Stimulated activated CD8-positive, alpha-beta memory T cell treated with anti-CD3 and anti-CD28 coated beads, Interleukin-2, amount 100 ng/mL, for 48 hours (primary cell): ENCODE measurements at regions not wholly inside any gene's neighbourhood (a gene's known extent, or its start where the extent isn't known, plus 50 kb on each side); places are given as distances from the start of the nearest gene placed in this dataset.
"Not testable (repeated sequence)": the region's sequence is repeated elsewhere in the genome, so short reads cannot be mapped to it uniquely, and the experiment has no call there.

Experiments used
- DNase-seq, 2 donors: peaks; one replicate each; pipeline ENCODE4 v3.0.0-alpha.2; 2020; ENCODE audit warnings: low read depth in 2 of 2

GRCh38 chr20:33908336-33908735, 85.4 kb upstream of the RALY start:
- no peak for DNase-seq

- DNase-seq, result no peak
Observed at GRCh38 chr20:33908868-33909267, 84.8 kb upstream of the RALY start.

DNA sequence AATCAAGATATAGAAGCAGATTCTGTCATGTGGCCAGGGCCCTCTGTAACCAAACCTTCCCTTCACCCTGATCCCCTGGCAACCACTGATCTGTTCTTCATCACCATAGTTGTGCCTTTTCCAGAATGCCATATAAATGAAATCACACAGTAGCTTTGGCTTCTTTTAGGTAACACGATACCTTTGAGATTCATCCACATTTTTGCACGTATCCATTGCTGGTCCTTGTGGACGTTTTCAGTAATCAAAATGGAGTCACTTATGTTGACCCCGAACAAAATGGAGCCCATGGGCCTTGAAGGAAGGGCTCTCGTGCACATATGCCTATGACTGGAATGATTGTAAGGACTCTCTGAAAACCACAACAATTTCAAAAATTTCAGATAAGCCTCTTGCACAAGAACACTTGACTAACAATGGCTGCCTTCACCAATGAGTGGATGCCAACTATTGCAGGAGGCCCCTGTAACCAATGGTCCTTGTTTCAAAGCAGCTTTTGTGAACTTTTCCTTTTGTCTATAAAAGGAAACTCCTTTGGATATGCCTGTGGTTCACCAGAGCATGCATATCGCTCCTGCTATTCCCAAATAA, 84.3 kb upstream of the RALY start:
- DNase-seq, result no peak

GRCh38 chr20:33910056-33910455, 83.7 kb upstream of the RALY start:
- DNase-seq, result no peak

- DNase-seq, result no peak
Observed at GRCh38 chr20:33910529-33911327, 83.0 kb upstream of the RALY start.

- DNase-seq, result no peak
Observed at GRCh38 chr20:33914919-33915318, 78.8 kb upstream of the RALY start.

- peak; percentile 30 to 48 for DNase-seq
Observed at GRCh38 chr20:33915726-33916331, 77.9 kb upstream of the RALY start.

- DNase-seq, result no peak
Observed at GRCh38 chr20:33916768-33917167, 76.9 kb upstream of the RALY start.

- DNase-seq, result no peak
Observed at GRCh38 chr20:33917831-33918525, 75.7 kb upstream of the RALY start.

- DNase-seq, result no peak
Observed at GRCh38 chr20:33918662-33919061, 75.0 kb upstream of the RALY start.

DNA sequence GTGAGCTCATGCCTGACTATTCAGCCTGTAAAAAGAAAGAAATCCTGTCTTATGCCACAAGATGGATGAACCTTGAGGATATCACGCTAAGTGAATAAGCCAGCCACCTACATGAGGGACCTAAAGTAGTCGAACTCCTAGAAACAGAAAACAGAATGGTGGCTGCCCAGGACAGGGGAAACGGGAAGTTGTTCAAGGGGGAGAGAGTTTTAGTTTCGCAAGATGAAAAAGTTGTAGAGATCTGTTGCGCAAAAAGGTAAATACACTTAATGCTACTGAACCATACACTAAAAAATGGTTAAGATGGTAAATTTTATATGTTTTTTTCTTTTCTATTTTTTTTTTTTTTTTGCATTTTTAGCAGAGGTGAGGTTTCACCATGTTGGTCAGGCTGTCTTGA, 74.1 kb upstream of the RALY start:
- no peak for DNase-seq

DNA sequence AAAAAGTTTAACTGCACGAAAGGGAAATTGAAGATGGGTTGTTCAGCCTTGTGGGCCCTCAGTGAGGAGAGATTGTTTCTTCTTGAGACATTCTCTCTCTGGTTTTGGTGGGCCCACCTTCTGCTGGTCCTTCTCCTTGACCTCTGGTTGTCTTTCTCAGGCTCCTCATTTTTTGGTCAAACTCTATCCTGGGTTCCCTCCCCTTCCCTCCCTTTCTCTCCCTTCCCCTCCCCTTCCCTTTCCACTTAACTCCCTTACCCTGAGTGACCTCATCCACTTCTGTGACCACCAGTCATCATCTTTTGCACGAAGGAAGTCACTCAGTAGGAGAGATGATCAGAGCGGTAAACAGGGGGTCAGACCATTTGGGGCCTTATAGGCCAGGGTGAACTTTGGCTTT, 71.5 kb upstream of the RALY start:
- DNase-seq, result no peak

DNA sequence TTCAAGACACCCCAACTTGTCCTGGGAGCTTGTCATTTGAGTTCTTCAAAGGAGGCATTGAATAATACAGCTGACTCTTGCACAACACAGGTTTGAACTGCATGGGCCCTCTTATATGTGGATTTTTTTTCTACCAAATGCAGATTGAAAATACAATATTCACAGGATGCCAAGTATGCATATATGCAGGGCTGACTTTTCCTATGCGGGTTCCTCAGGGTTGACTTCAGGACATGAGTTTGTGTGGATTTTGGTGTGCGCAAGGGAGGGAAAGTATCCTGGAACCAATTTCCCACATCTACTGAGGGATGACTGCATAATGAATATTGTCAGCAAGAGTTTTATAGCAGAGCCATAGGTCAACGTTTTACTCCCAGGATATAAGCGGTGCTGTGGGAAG, 70.0 kb upstream of the RALY start:
- DNase-seq, result no peak

- no peak for DNase-seq
Observed at GRCh38 chr20:33925867-33926266, 67.8 kb upstream of the RALY start.

DNA sequence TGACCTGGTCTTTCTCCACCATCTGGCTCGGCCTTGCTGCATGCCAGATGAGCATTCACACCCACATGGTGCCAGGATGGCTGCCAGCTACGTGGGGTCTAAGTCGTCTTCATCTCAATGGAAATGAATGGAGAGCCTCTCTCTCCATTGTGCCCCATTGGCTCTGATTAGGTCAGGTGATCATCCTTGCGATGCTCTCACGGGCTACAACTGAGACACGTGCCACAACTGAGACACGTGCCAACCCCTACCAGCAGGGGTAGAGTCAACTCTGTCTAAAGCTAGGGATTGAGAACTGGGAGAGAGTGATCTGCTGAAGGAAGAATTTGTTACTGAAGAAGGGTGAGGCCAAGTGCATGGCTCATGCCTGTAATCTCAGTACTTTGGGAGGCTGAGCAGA, 67.3 kb upstream of the RALY start:
- DNase-seq, result no peak

DNA sequence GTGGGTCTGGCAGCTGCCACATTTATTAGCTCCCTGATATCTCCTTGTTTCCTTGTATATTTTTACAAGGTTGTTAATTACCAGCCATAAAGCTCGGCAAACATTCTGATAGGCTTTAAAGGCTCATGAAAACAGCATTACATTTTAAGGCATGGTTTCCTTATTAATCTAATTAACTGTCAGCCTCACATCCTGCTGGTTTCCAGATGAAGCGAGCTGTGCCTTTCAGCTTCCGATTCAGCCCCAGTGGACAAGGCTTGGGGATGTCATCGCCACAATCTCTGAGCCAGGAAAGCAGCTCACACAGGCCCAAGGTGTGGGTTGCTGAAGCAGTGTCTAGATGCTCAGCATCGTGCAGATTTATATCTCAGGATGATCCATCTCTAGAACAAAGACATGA, 66.0 kb upstream of the RALY start:
- no peak for DNase-seq

- no peak for DNase-seq
Observed at GRCh38 chr20:33929917-33930316, 63.8 kb upstream of the RALY start.

GRCh38 chr20:33933469-33933909, 60.2 kb upstream of the RALY start:
- peak; percentile 27 to 33 for DNase-seq

DNA sequence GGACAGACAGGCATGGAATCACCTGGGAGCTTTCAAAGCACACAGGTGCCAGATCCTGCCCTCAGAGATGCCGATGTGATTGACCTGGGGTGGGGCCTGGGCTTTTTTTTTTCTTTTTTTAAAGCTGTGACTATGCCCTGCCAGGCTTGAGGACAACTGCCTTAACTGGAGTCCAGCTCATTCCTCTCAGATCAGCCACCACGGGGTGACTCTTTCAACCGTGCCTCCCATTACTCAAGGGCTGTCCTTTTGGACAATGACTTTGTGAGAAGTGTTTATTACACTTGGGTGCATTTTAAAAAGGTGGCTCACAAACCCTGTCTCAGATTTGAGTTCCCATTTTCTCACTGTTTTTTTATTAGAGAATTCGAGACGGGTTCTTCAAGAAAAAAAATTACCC, 57.1 kb upstream of the RALY start:
- no peak for DNase-seq

- DNase-seq, result not testable (repeated sequence)
Observed at GRCh38 chr20:33939031-33939430, 54.7 kb upstream of the RALY start.

GRCh38 chr20:33940666-33941065, 53.0 kb upstream of the RALY start:
- DNase-seq, result no peak
